ENCODE measurements at regions not wholly inside any gene's neighbourhood (a gene's known extent, or its start where the extent isn't known, plus 50 kb on each side); places are given as distances from the start of the nearest gene placed in this dataset.

GRCh38 chr2:139216435-139216834 is 436.2 kb upstream of the NXPH2 start:
- no peak for TF ChIP-seq CTCF (IDR thresholded peaks at IDR 0.05)

GRCh38 chr2:139214801-139215200 is 434.6 kb upstream of the NXPH2 start:
- no peak for TF ChIP-seq CTCF (IDR thresholded peaks at IDR 0.05)

GRCh38 chr2:139209586-139209985 is 429.4 kb upstream of the NXPH2 start:
- no peak for TF ChIP-seq CTCF (IDR thresholded peaks at IDR 0.05)

- TF ChIP-seq CTCF (IDR thresholded peaks at IDR 0.05): no peak
Measured at GRCh38 chr2:139201516-139201915, 421.3 kb upstream of the NXPH2 start.

GRCh38 chr2:139196754-139197153 is 416.6 kb upstream of the NXPH2 start:
- TF ChIP-seq CTCF (IDR thresholded peaks at IDR 0.05): no peak

GRCh38 chr2:139194546-139194945 is 414.4 kb upstream of the NXPH2 start:
- TF ChIP-seq CTCF (IDR thresholded peaks at IDR 0.05): no peak

GRCh38 chr2:139177041-139177440 is 396.9 kb upstream of the NXPH2 start:
- no peak for TF ChIP-seq CTCF (IDR thresholded peaks at IDR 0.05)

- TF ChIP-seq CTCF (IDR thresholded peaks at IDR 0.05): no peak
Measured at GRCh38 chr2:139175510-139175909, 395.3 kb upstream of the NXPH2 start.
